Adrenal gland (tissue), 5 donors: ENCODE measurements at regions not wholly inside any gene's neighbourhood (a gene's known extent, or its start where the extent isn't known, plus 50 kb on each side); places are given as distances from the start of the nearest gene placed in this dataset.

Source experiments
- CTCF ChIP-seq, 6 experiments: fragments of 450-650 bp in 4 of 6; fragments of 200-600 bp in 2 of 6; sonication (generic) in 1 of 6; IDR thresholded peaks; 1 replicate in 5 of 6; 2 replicates in 1 of 6; pipeline versions ENCODE4 v1.5.1 to v1.8.0; 2016 to 2021; ENCODE audit warnings: antibody characterized with exemption in 6 of 6, mild to moderate bottlenecking in 2 of 6, moderate library complexity in 1 of 6
- POLR2A ChIP-seq, 2 donors: fragments of 450-650 bp; IDR thresholded peaks; one replicate each; pipeline ENCODE4 v1.6.1; 2017; ENCODE audit warnings: antibody characterized with exemption in 2 of 2, mild to moderate bottlenecking in 2 of 2, moderate library complexity in 1 of 2
- donor health status: DM: no; HTN: no; CAD: no.

- no peak for TF ChIP-seq CTCF (IDR thresholded peaks at IDR 0.05)
- TF ChIP-seq POLR2A (IDR thresholded peaks at IDR 0.05) = no peak
Observed at GRCh38 chr20:63074182-63074581, 67.4 kb upstream of the BHLHE23 start.
